MM.1S (cell line): ENCODE measurements at regions not wholly inside any gene's neighbourhood (a gene's known extent, or its start where the extent isn't known, plus 50 kb on each side); places are given as distances from the start of the nearest gene placed in this dataset.
A peak's percentile ranks its signal among the peaks of the same experiment; 100 is the strongest.

Source experiments
- CTCF ChIP-seq: fragments of 300-600 bp; sonication (generic); IDR thresholded peaks from 2 replicates; pipeline ENCODE4 v1.5.1; 2016; ENCODE audit warnings: antibody characterized with exemption, low read length, mixed read lengths
- EZH2 ChIP-seq: fragments of 300-600 bp; sonication (generic); optimal IDR thresholded peaks from 2 replicates; pipeline ENCODE3; 2017; ENCODE audit warnings: low read depth, mild to moderate bottlenecking, antibody characterized with exemption, low read length, mixed read lengths

GRCh38 chr18:25592804-25593360 is 240.9 kb upstream of the ZNF521 start:
- TF ChIP-seq CTCF (0 out of 2 replicates have a peak, but pooled peaks have one; percentile 4), EZH2 (no peak)
